22Rv1 (cell line): ENCODE measurements at regions not wholly inside any gene's neighbourhood (a gene's known extent, or its start where the extent isn't known, plus 50 kb on each side); places are given as distances from the start of the nearest gene placed in this dataset.
A peak's percentile ranks its signal among the peaks of the same experiment; 100 is the strongest.

Experiments used
- H3K27ac ChIP-seq: fragments of 450-650 bp; 2 replicates; pipeline ENCODE4 v1.5.1; 2017
- ZFX ChIP-seq: fragments of 450-650 bp; IDR thresholded peaks from 2 replicates; pipeline ENCODE4 v1.6.1; 2017; ENCODE audit warnings: antibody characterized with exemption, borderline replicate concordance
- TF ChIP-seq, protein P1 (sequence below): fragments of 450-650 bp; IDR thresholded peaks from 2 replicates; pipeline ENCODE4 v1.5.1; 2017; ENCODE audit warnings: mild to moderate bottlenecking

DNA sequence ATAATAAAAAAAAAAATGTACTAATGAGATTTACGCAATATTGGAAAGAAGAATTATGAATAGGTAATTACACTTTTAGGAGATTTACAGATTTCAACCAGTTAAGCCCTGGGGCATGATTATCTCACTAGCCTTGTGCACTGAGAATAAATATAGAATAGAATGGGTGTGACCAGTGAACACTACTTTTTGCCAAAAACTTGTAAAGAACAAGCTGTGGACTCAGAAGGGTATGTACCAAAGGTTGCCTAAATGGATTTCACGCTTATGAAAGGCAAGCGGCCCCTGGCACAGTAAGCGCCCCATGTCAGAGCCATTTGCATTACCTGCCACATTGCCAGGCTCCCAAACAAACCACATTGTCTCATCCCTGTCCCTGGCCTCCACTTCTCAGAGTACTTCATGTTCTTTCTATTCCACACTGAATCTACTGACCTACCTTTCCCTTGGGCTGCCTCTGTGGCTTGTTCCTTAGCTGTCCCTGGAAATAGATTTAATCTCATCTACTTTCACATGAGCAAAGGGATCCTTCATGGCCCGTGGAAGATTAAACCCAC is 170.6 kb upstream of the DIO2 start:
- H3K27ac ChIP-seq: no peak overlapping the region
- TF ChIP-seq, protein P1, sequence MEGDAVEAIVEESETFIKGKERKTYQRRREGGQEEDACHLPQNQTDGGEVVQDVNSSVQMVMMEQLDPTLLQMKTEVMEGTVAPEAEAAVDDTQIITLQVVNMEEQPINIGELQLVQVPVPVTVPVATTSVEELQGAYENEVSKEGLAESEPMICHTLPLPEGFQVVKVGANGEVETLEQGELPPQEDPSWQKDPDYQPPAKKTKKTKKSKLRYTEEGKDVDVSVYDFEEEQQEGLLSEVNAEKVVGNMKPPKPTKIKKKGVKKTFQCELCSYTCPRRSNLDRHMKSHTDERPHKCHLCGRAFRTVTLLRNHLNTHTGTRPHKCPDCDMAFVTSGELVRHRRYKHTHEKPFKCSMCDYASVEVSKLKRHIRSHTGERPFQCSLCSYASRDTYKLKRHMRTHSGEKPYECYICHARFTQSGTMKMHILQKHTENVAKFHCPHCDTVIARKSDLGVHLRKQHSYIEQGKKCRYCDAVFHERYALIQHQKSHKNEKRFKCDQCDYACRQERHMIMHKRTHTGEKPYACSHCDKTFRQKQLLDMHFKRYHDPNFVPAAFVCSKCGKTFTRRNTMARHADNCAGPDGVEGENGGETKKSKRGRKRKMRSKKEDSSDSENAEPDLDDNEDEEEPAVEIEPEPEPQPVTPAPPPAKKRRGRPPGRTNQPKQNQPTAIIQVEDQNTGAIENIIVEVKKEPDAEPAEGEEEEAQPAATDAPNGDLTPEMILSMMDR: no peak
- TF ChIP-seq ZFX: no peak

GRCh38 chr14:80379035-80379434 is 167.7 kb upstream of the DIO2 start:
- H3K27ac ChIP-seq: no peak overlapping the region
- TF ChIP-seq, protein P1: no peak
- no peak for TF ChIP-seq ZFX

GRCh38 chr14:80378084-80378690 is 166.9 kb upstream of the DIO2 start:
- no peak for TF ChIP-seq ZFX
- TF ChIP-seq, protein P1: no peak
- H3K27ac ChIP-seq: no peak overlapping the region

DNA sequence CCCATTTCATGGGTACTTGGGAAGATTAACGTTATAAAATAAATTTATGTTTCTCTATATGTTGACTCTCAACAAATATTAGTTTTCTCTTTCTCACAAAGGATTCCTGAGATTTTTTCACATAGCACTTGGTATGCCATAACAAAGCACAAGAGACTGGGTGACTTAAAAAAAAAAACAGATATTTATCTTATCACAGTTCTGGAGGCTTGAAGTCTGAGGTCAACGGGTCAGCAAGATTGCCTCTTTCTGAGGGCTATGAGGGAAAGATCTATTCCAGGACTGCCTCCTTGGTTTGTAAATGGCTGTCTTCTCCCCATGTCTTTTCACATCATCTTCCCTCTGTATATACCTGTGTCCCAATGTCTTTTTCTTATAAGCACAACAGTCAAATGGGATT is 153.5 kb upstream of the DIO2 start:
- no peak for TF ChIP-seq ZFX
- TF ChIP-seq, protein P1: no peak

DNA sequence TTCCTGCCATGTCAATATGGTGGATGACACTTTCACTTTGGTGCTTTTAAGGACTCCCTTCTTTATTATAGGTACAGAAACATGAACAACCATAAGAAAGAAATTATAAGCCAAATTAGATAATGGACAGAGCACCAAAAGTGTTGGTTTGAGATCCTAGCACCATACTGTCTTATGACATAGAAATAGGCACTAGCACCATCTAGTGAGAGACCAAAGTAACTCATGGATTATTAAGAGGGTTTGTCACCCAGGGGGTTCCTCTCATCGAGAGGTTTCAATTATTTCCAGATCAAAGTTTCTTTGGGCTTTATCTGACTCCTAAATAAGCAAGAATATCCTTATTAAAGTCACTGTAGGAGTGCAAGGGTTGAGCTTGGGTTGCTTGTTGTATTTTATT is 153.0 kb upstream of the DIO2 start:
- no peak for TF ChIP-seq ZFX
- TF ChIP-seq, protein P1: peak; percentile 65
- H3K27ac ChIP-seq: no peak overlapping the region

More for the DNA sequence above, 153.5 kb upstream of the DIO2 start:
- H3K27ac ChIP-seq: no peak overlapping the region

DNA sequence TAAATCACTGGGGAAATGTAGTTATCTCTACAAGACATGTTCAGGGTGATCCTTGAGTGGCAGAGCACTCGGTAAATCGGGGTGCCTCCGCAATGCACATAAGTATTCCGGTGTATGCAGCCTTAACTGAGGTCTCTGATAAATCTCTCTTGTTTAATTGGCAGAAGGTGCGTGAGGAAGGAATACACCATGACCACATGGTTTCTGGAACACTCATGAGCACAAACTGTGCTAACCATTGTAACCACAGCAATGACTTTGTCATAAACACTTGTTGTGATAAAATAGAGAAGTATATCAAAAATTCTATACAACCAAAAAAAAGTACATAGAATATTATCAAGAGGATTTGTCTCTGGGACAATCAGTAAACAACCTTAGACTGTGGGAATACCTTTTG is 146.8 kb upstream of the DIO2 start:
- no peak overlapping the region for H3K27ac ChIP-seq
- TF ChIP-seq ZFX: no peak
- TF ChIP-seq, protein P1: no peak

DNA sequence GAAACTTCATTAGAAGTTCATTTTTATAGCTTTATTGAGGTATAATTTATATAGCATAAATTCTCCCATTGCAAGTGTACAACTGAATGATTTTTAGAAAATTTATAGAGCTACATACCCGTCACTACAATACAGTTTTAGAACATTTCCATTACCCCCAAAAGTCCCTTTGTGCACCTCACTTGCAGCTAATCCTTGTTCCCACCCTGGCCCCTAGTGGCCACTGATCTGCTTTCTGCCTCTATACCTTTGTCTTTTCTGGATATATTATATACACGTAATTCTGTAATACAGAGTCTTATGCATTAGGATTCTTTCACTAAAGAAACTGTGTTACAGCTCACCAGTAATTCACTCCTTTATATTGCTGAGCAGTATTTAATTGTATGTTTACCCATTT is 145.1 kb upstream of the DIO2 start:
- TF ChIP-seq, protein P1: peak; percentile 39
- no peak for TF ChIP-seq ZFX
- no peak overlapping the region for H3K27ac ChIP-seq
